ENCODE measurements at regions not wholly inside any gene's neighbourhood (a gene's known extent, or its start where the extent isn't known, plus 50 kb on each side); places are given as distances from the start of the nearest gene placed in this dataset.

GRCh38 chr7:25638590-25639244 is 410.4 kb upstream of the NPVF start:
- no peak for DNase-seq

- DNase-seq, result no peak
These were observed 414.6 kb upstream of the NPVF start for GRCh38 chr7:25642849-25643248.

- no peak for DNase-seq
These were observed 415.0 kb upstream of the NPVF start for GRCh38 chr7:25643286-25643685.

GRCh38 chr7:25643770-25644394 is 415.6 kb upstream of the NPVF start:
- no peak for DNase-seq

- no peak for DNase-seq
These were observed 418.6 kb upstream of the NPVF start for GRCh38 chr7:25646726-25647413.

GRCh38 chr7:25647872-25648271 is 419.6 kb upstream of the NPVF start:
- DNase-seq, result no peak

- no peak for DNase-seq
These were observed 424.1 kb upstream of the NPVF start for GRCh38 chr7:25652366-25652765.

- no peak for DNase-seq
These were observed 425.1 kb upstream of the NPVF start for GRCh38 chr7:25653384-25653783.

GRCh38 chr7:25656071-25656470 is 427.8 kb upstream of the NPVF start:
- no peak for DNase-seq

- no peak for DNase-seq
These were observed 428.3 kb upstream of the NPVF start for GRCh38 chr7:25656581-25657026.

GRCh38 chr7:25658375-25658774 is 430.1 kb upstream of the NPVF start:
- no peak for DNase-seq

- no peak for DNase-seq
These were observed 431.6 kb upstream of the NPVF start for GRCh38 chr7:25659841-25660240.

GRCh38 chr7:25662841-25663800 is 434.8 kb upstream of the NPVF start:
- DNase-seq, result no peak

- no peak for DNase-seq
These were observed 435.6 kb upstream of the NPVF start for GRCh38 chr7:25663877-25664276.

- DNase-seq, result no peak
These were observed 436.3 kb upstream of the NPVF start for GRCh38 chr7:25664593-25664992.

- DNase-seq, result no peak
These were observed 437.1 kb upstream of the NPVF start for GRCh38 chr7:25665374-25665773.

GRCh38 chr7:25665903-25666670 is 437.8 kb upstream of the NPVF start:
- no peak for DNase-seq

GRCh38 chr7:25666671-25667060 is 438.4 kb upstream of the NPVF start:
- DNase-seq, result no peak

- DNase-seq, result no peak
These were observed 441.0 kb upstream of the NPVF start for GRCh38 chr7:25669281-25669781.

GRCh38 chr7:25669961-25670841 is 441.9 kb upstream of the NPVF start:
- no peak for DNase-seq

GRCh38 chr7:25671111-25671510 is 442.8 kb upstream of the NPVF start:
- no peak for DNase-seq
